HL-60 (cell line): ENCODE measurements at regions not wholly inside any gene's neighbourhood (a gene's known extent, or its start where the extent isn't known, plus 50 kb on each side); places are given as distances from the start of the nearest gene placed in this dataset.
"Not testable (repeated sequence)": the region's sequence is repeated elsewhere in the genome, so short reads cannot be mapped to it uniquely, and the experiment has no call there.

Experiments
- DNase-seq, 2 experiments: peaks; one replicate each; pipeline ENCODE4 v3.0.0-alpha.2; 2010 to 2020; ENCODE audit warnings: low read depth in 1 of 2, low spot score in 1 of 2
- H3K27ac ChIP-seq: fragments of 250-450 bp; sonication (Bioruptor Pico); replicated peaks from 2 replicates; pipeline ENCODE4 v1.5.1; 2020; ENCODE audit warnings: mild to moderate bottlenecking, moderate library complexity
- H3K27me3 ChIP-seq: fragments of 250-450 bp; sonication (Bioruptor Pico); 2 replicates; pipeline ENCODE4 v1.5.1; 2021; ENCODE audit warnings: mild to moderate bottlenecking, moderate library complexity; ENCODE audit not compliant: insufficient read depth, poor library complexity, severe bottlenecking
- H3K4me3 ChIP-seq: replicated peaks from 2 replicates; pipeline ENCODE4 v1.5.1; 2011; ENCODE audit warnings: mild to moderate bottlenecking, control low read depth, low read length; ENCODE audit not compliant: insufficient read depth
- CTCF ChIP-seq: IDR thresholded peaks from one replicate; pipeline ENCODE4 v1.5.1; 2011; ENCODE audit warnings: low read length, control low read depth, inconsistent platforms; ENCODE audit not compliant: insufficient read depth
- GABPA ChIP-seq: IDR thresholded peaks from 2 replicates; pipeline ENCODE4 v1.6.1; 2012; ENCODE audit warnings: low read depth
- POLR2AphosphoS5 ChIP-seq: IDR thresholded peaks from 2 replicates; pipeline ENCODE4 v1.6.1; 2012; ENCODE audit warnings: low read depth
- REST ChIP-seq: IDR thresholded peaks from 2 replicates; pipeline ENCODE4 v1.6.1; 2012; ENCODE audit warnings: low read depth; ENCODE audit not compliant: insufficient replicate concordance
- SPI1 ChIP-seq: IDR thresholded peaks from 2 replicates; pipeline ENCODE4 v1.6.1; 2012; ENCODE audit warnings: low read depth, mild to moderate bottlenecking, borderline replicate concordance

- no peak overlapping the region for H3K4me3 ChIP-seq
- DNase-seq, result no peak
- no peak overlapping the region for H3K27ac ChIP-seq
- TF ChIP-seq POLR2AphosphoS5 (no peak), CTCF (no peak), GABPA (no peak), SPI1 (no peak), REST (no peak)
- H3K27me3 ChIP-seq, result no peaks in the 10 kb centered on the region
Observed at GRCh38 chr7:76146374-76146773, 55.3 kb upstream of the SRRM3 start.

GRCh38 chr7:76148947-76149346, 52.7 kb upstream of the SRRM3 start:
- H3K4me3 ChIP-seq, H3K27ac ChIP-seq, H3K27me3 ChIP-seq, DNase-seq: not testable (repeated sequence)

- Histone ChIP-seq H3K27me3 (no peaks in the 10 kb centered on the region), H3K4me3 (no peak overlapping the region), H3K27ac (no peak overlapping the region)
- TF ChIP-seq SPI1 (no peak), REST (no peak), GABPA (no peak), POLR2AphosphoS5 (no peak), CTCF (no peak)
- DNase-seq, result no peak
Observed at GRCh38 chr7:76149847-76150691, 51.6 kb upstream of the SRRM3 start.
